Astrocyte (in vitro differentiated cells and primary cell): ENCODE measurements at regions not wholly inside any gene's neighbourhood (a gene's known extent, or its start where the extent isn't known, plus 50 kb on each side); places are given as distances from the start of the nearest gene placed in this dataset.

Experiments used
- DNase-seq: peaks from one replicate; pipeline ENCODE4 v3.0.0-alpha.2; 2010; ENCODE audit warnings: low read depth
- FAIRE-seq: peaks from 2 replicates; lab custom pipeline; 2011; peaks lifted over from hg19 to GRCh38; lab: Jason Lieb, UNC
- H2AFZ ChIP-seq: 2 replicates; pipeline ENCODE4 v1.6.0; 2012; ENCODE audit warnings: low read depth, low read length, inconsistent platforms
- H3K27ac ChIP-seq: 2 replicates; pipeline ENCODE4 v1.5.1; 2011; ENCODE audit warnings: low read depth, low read length, inconsistent platforms
- H3K27me3 ChIP-seq: 2 replicates; pipeline ENCODE4 v1.6.0; 2011; ENCODE audit warnings: low read length, inconsistent platforms; ENCODE audit not compliant: insufficient read depth
- H3K36me3 ChIP-seq: 2 replicates; pipeline ENCODE4 v1.5.1; 2011; ENCODE audit warnings: low read length, inconsistent platforms; ENCODE audit not compliant: insufficient read depth
- H3K4me1 ChIP-seq: 2 replicates; pipeline ENCODE4 v1.5.1; 2011; ENCODE audit warnings: low read length, inconsistent platforms; ENCODE audit not compliant: insufficient read depth
- H3K4me2 ChIP-seq: 2 replicates; pipeline ENCODE4 v1.6.0; 2012; ENCODE audit warnings: low read length, inconsistent platforms
- H3K4me3 ChIP-seq: 2 replicates; pipeline ENCODE4 v1.5.1; 2011; ENCODE audit warnings: low read depth, mild to moderate bottlenecking, low read length, inconsistent platforms; ENCODE audit not compliant: insufficient read depth
- H3K79me2 ChIP-seq: 2 replicates; pipeline ENCODE4 v1.6.0; 2012; ENCODE audit warnings: mild to moderate bottlenecking, low read length, inconsistent platforms; ENCODE audit not compliant: insufficient read depth
- H3K9ac ChIP-seq: 2 replicates; pipeline ENCODE4 v1.6.0; 2012; ENCODE audit warnings: mild to moderate bottlenecking, low read length, inconsistent platforms
- H3K9me3 ChIP-seq: 2 replicates; pipeline ENCODE4 v1.5.1; 2012; ENCODE audit warnings: low read depth, mild to moderate bottlenecking, low read length, inconsistent platforms; ENCODE audit not compliant: insufficient read depth
- H4K20me1 ChIP-seq: 2 replicates; pipeline ENCODE4 v1.6.0; 2012; ENCODE audit warnings: low read length, inconsistent platforms; ENCODE audit not compliant: insufficient read depth
- H3K27ac Mint-ChIP-seq: one replicate; pipeline ENCODE4 v1.8.0; 2021; ENCODE audit warnings: mild to moderate bottlenecking, mixed read lengths; ENCODE audit not compliant: unreplicated experiment
- H3K27me3 Mint-ChIP-seq: one replicate; pipeline ENCODE4 v1.8.0; 2021; ENCODE audit warnings: low read depth, mixed read lengths; ENCODE audit not compliant: unreplicated experiment
- H3K36me3 Mint-ChIP-seq: one replicate; pipeline ENCODE4 v1.8.0; 2021; ENCODE audit warnings: low read depth, mixed read lengths; ENCODE audit not compliant: unreplicated experiment
- H3K4me1 Mint-ChIP-seq: one replicate; pipeline ENCODE4 v1.8.0; 2021; ENCODE audit warnings: low read depth, mixed read lengths; ENCODE audit not compliant: unreplicated experiment
- H3K4me3 Mint-ChIP-seq: one replicate; pipeline ENCODE4 v1.8.0; 2021; ENCODE audit warnings: mild to moderate bottlenecking, moderate library complexity, mixed read lengths; ENCODE audit not compliant: unreplicated experiment
- H3K9me3 Mint-ChIP-seq: one replicate; pipeline ENCODE4 v1.8.0; 2021; ENCODE audit warnings: mild to moderate bottlenecking, mixed read lengths; ENCODE audit not compliant: unreplicated experiment
- CTCF ChIP-seq: IDR thresholded peaks from 2 replicates; pipeline ENCODE4 v1.5.1; 2011; ENCODE audit warnings: low read depth, mild to moderate bottlenecking, inconsistent platforms, low read length, moderate library complexity; ENCODE audit not compliant: insufficient read depth
- EZH2 ChIP-seq: IDR thresholded peaks from 2 replicates; pipeline ENCODE4 v1.6.1; 2012; ENCODE audit warnings: mild to moderate bottlenecking, low read length, inconsistent platforms; ENCODE audit not compliant: insufficient read depth

GRCh38 chr9:81814401-81814793 is 113.8 kb upstream of the SPATA31D4 start:
- Mint-ChIP-seq H3K4me3 (no peak overlapping the region), H3K27ac (no peak overlapping the region), H3K4me1 (peaks cover 5% of the 10 kb centered on the region), H3K36me3 (no peaks in the 10 kb centered on the region), H3K9me3 (no peaks in the 10 kb centered on the region), H3K27me3 (peaks cover 4% of the 10 kb centered on the region)
- Histone ChIP-seq H2AFZ (no peak overlapping the region), H3K79me2 (no peaks in the 10 kb centered on the region), H4K20me1 (no peaks in the 10 kb centered on the region), H3K9me3 (no peaks in the 10 kb centered on the region), H3K4me1 (peaks cover under 1% of the 10 kb centered on the region), H3K27ac (no peak overlapping the region), H3K36me3 (no peaks in the 10 kb centered on the region), H3K9ac (no peak overlapping the region), H3K27me3 (peaks cover 8% of the 10 kb centered on the region), H3K4me2 (no peak overlapping the region), H3K4me3 (no peak overlapping the region)
- DNase-seq (no peak), FAIRE-seq (no peak)
- TF ChIP-seq EZH2, result no peak
- TF ChIP-seq CTCF, result no peak

GRCh38 chr9:81814794-81815464 is 113.3 kb upstream of the SPATA31D4 start:
- H3K4me2 ChIP-seq, result no peak overlapping the region
- no peaks in the 10 kb centered on the region for H3K9me3 ChIP-seq
- H3K9me3 Mint-ChIP-seq, result no peaks in the 10 kb centered on the region
- H3K4me1 ChIP-seq, result peaks cover 6% of the 10 kb centered on the region
- H3K9ac ChIP-seq, result no peak overlapping the region
- peaks cover 8% of the 10 kb centered on the region for H3K27me3 ChIP-seq
- H3K27ac ChIP-seq, result no peak overlapping the region
- H3K79me2 ChIP-seq, result no peaks in the 10 kb centered on the region
- peak; percentile 30 for DNase-seq
- H3K4me3 Mint-ChIP-seq, result no peak overlapping the region
- H2AFZ ChIP-seq, result no peak overlapping the region
- no peak overlapping the region for H3K27ac Mint-ChIP-seq
- TF ChIP-seq EZH2, result no peak
- no peak for TF ChIP-seq CTCF
- no peak for FAIRE-seq
- H3K4me3 ChIP-seq, result no peak overlapping the region
- H4K20me1 ChIP-seq, result no peaks in the 10 kb centered on the region
- no peaks in the 10 kb centered on the region for H3K36me3 Mint-ChIP-seq
- H3K4me1 Mint-ChIP-seq, result peaks cover 9% of the 10 kb centered on the region
- H3K27me3 Mint-ChIP-seq, result peaks cover 4% of the 10 kb centered on the region
- H3K36me3 ChIP-seq, result no peaks in the 10 kb centered on the region

- Mint-ChIP-seq H3K27me3 (peaks cover 4% of the 10 kb centered on the region), H3K4me1 (peaks cover 14% of the 10 kb centered on the region), H3K36me3 (no peaks in the 10 kb centered on the region), H3K9me3 (no peaks in the 10 kb centered on the region), H3K27ac (no peak overlapping the region), H3K4me3 (no peak overlapping the region)
- no peaks in the 10 kb centered on the region for H3K36me3 ChIP-seq
- H3K4me2 ChIP-seq, result no peak overlapping the region
- TF ChIP-seq CTCF (no peak), EZH2 (no peak)
- no peaks in the 10 kb centered on the region for H3K9me3 ChIP-seq
- FAIRE-seq (no peak), DNase-seq (no peak)
- no peaks in the 10 kb centered on the region for H4K20me1 ChIP-seq
- peaks cover 8% of the 10 kb centered on the region for H3K27me3 ChIP-seq
- H2AFZ ChIP-seq, result no peak overlapping the region
- no peak overlapping the region for H3K9ac ChIP-seq
- no peak overlapping the region for H3K27ac ChIP-seq
- no peaks in the 10 kb centered on the region for H3K79me2 ChIP-seq
- peaks cover 14% of the 10 kb centered on the region for H3K4me1 ChIP-seq
- H3K4me3 ChIP-seq, result no peak overlapping the region
These were observed 112.4 kb upstream of the SPATA31D4 start for GRCh38 chr9:81815781-81816180.
